ENCODE measurements at regions not wholly inside any gene's neighbourhood (a gene's known extent, or its start where the extent isn't known, plus 50 kb on each side); places are given as distances from the start of the nearest gene placed in this dataset.
A peak's percentile ranks its signal among the peaks of the same experiment; 100 is the strongest.

- DNase-seq (no peak), ATAC-seq (ENCODE audit: low FRiP score) (no peak)
- no peaks in the 10 kb centered on the region for H3K27me3 ChIP-seq (ENCODE audit: control insufficient read depth in 1 of 2, insufficient read depth in 2 of 2, low read length in 1 of 2)
- no peak overlapping the region for H3K27ac ChIP-seq (ENCODE audit: low read depth in 1 of 2, low read length in 2 of 2)
- 90 to 94% methylated on average over 2 of the region's 2 CpGs for WGBS, 2 donors
- H3K36me3 ChIP-seq (ENCODE audit: control insufficient read depth in 1 of 2, insufficient read depth in 2 of 2, low read length in 1 of 2): no peaks in the 10 kb centered on the region
- H3K4me3 ChIP-seq (ENCODE audit: low read length in 2 of 2): no peak overlapping the region
- intact Hi-C loops (cut with DNase I): no loop called here
- no peaks in the 10 kb centered on the region for H3K4me1 ChIP-seq (ENCODE audit: control insufficient read depth in 1 of 2, insufficient read depth in 2 of 2, low read length in 2 of 2)
- H3K9me3 ChIP-seq (ENCODE audit: control insufficient read depth, low read length): no peaks in the 10 kb centered on the region
Measured at GRCh38 chr5:117027384-117027783, 452.8 kb upstream of the SEMA6A start.

DNA sequence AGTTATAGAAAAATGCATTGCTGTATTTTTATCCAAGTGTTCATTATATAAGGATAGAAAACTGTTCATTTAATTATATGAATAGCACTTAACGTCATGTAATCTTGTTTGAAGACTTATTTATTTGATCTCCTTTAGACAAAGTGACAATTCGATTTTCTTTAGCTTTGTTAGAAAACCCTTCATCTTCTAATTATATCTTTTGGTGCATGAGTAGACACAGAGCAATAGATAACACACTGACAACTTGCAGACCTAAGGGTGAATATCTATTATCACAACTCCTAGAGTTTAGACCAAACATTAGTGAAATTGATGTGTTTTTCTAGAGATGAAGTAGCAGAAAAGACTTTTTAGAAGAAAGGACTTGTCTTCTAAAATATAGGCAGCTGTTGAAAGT, 446.4 kb upstream of the SEMA6A start:
- ATAC-seq (ENCODE audit: low FRiP score) (no peak), DNase-seq (no peak)
- no peaks in the 10 kb centered on the region for H3K27me3 ChIP-seq (ENCODE audit: control insufficient read depth in 1 of 2, insufficient read depth in 2 of 2, low read length in 1 of 2)
- intact Hi-C loops (cut with DNase I): no loop called here
- no peak overlapping the region for H3K27ac ChIP-seq (ENCODE audit: low read depth in 1 of 2, low read length in 2 of 2)
- no peaks in the 10 kb centered on the region for H3K9me3 ChIP-seq (ENCODE audit: control insufficient read depth, low read length)
- 40 to 53% methylated on average over 2 of the region's 2 CpGs for WGBS, 2 donors
- H3K4me3 ChIP-seq (ENCODE audit: low read length in 2 of 2): no peak overlapping the region
- H3K4me1 ChIP-seq (ENCODE audit: control insufficient read depth in 1 of 2, insufficient read depth in 2 of 2, low read length in 2 of 2): no peaks in the 10 kb centered on the region
- no peaks in the 10 kb centered on the region for H3K36me3 ChIP-seq (ENCODE audit: control insufficient read depth in 1 of 2, insufficient read depth in 2 of 2, low read length in 1 of 2)

GRCh38 chr5:117013280-117013877, 438.8 kb upstream of the SEMA6A start:
- ATAC-seq (ENCODE audit: low FRiP score): no peak

DNA sequence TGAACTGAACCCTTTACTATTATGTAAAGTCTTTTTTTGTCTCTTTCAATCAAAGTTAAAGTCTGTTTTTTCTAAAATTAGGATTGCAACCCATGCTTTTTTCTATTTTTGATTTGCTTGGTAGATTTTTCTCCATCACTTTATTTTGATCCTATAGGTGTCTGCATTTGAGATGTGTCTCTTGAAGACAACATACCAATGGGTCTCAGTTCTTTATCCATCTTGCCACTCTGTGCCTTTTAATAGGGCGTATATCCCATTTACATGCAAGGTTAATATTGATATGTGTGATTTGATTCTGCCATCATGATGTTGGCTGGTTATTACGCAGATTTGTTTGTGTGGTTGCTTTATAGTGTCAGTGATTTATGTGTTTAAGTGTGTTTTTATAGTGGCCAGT, 436.0 kb upstream of the SEMA6A start:
- Histone ChIP-seq H3K27ac (ENCODE audit: low read depth in 1 of 2, low read length in 2 of 2) (no peak overlapping the region), H3K9me3 (ENCODE audit: control insufficient read depth, low read length) (peaks cover 3% of the 10 kb centered on the region), H3K27me3 (ENCODE audit: control insufficient read depth in 1 of 2, insufficient read depth in 2 of 2, low read length in 1 of 2) (no peaks in the 10 kb centered on the region), H3K4me3 (ENCODE audit: low read length in 2 of 2) (no peak overlapping the region), H3K4me1 (ENCODE audit: control insufficient read depth in 1 of 2, insufficient read depth in 2 of 2, low read length in 2 of 2) (no peaks in the 10 kb centered on the region), H3K36me3 (ENCODE audit: control insufficient read depth in 1 of 2, insufficient read depth in 2 of 2, low read length in 1 of 2) (no peaks in the 10 kb centered on the region)
- intact Hi-C loops (cut with DNase I): no loop called here
- 66 to 73% methylated on average over 2 of the region's 2 CpGs for WGBS, 2 donors
- ATAC-seq (ENCODE audit: low FRiP score): no peak
- no peak for DNase-seq

More at GRCh38 chr5:117013280-117013877, 438.8 kb upstream of the SEMA6A start:
- Histone ChIP-seq H3K27me3 (ENCODE audit: control insufficient read depth in 1 of 2, insufficient read depth in 2 of 2, low read length in 1 of 2) (no peaks in the 10 kb centered on the region), H3K4me1 (ENCODE audit: control insufficient read depth in 1 of 2, insufficient read depth in 2 of 2, low read length in 2 of 2) (no peaks in the 10 kb centered on the region), H3K27ac (ENCODE audit: low read depth in 1 of 2, low read length in 2 of 2) (no peak overlapping the region), H3K9me3 (ENCODE audit: control insufficient read depth, low read length) (peaks cover 3% of the 10 kb centered on the region), H3K36me3 (ENCODE audit: control insufficient read depth in 1 of 2, insufficient read depth in 2 of 2, low read length in 1 of 2) (no peaks in the 10 kb centered on the region), H3K4me3 (ENCODE audit: low read length in 2 of 2) (no peak overlapping the region)
- 73 to 79% methylated on average over 5 of the region's 5 CpGs for WGBS, 2 donors
- DNase-seq: no peak
- intact Hi-C loops (cut with DNase I): no loop called here

GRCh38 chr5:116998024-116998423, 423.4 kb upstream of the SEMA6A start:
- Histone ChIP-seq H3K4me1 (ENCODE audit: control insufficient read depth in 1 of 2, insufficient read depth in 2 of 2, low read length in 2 of 2) (no peaks in the 10 kb centered on the region), H3K36me3 (ENCODE audit: control insufficient read depth in 1 of 2, insufficient read depth in 2 of 2, low read length in 1 of 2) (no peaks in the 10 kb centered on the region), H3K27me3 (ENCODE audit: control insufficient read depth in 1 of 2, insufficient read depth in 2 of 2, low read length in 1 of 2) (no peaks in the 10 kb centered on the region), H3K9me3 (ENCODE audit: control insufficient read depth, low read length) (no peaks in the 10 kb centered on the region), H3K4me3 (ENCODE audit: low read length in 2 of 2) (no peak overlapping the region), H3K27ac (ENCODE audit: low read depth in 1 of 2, low read length in 2 of 2) (no peak overlapping the region)
- ATAC-seq (ENCODE audit: low FRiP score): no peak
- peak in 1 of 2 donors; percentile 43 for DNase-seq
- WGBS, 2 donors: 87 to 92% methylated on average over 13 of the region's 13 CpGs
- intact Hi-C loops (cut with DNase I): no loop called here

GRCh38 chr5:116992681-116993080, 418.1 kb upstream of the SEMA6A start:
- H3K9me3 ChIP-seq (ENCODE audit: control insufficient read depth, low read length): no peaks in the 10 kb centered on the region
- no peak for DNase-seq
- H3K27me3 ChIP-seq (ENCODE audit: control insufficient read depth in 1 of 2, insufficient read depth in 2 of 2, low read length in 1 of 2): no peaks in the 10 kb centered on the region
- WGBS, 2 donors: 67 to 72% methylated on average over 2 of the region's 2 CpGs
- intact Hi-C loops (cut with DNase I): no loop called here
- H3K27ac ChIP-seq (ENCODE audit: low read depth in 1 of 2, low read length in 2 of 2): no peak overlapping the region
- no peak overlapping the region for H3K4me3 ChIP-seq (ENCODE audit: low read length in 2 of 2)
- H3K36me3 ChIP-seq (ENCODE audit: control insufficient read depth in 1 of 2, insufficient read depth in 2 of 2, low read length in 1 of 2): no peaks in the 10 kb centered on the region
- ATAC-seq (ENCODE audit: low FRiP score): no peak
- no peaks in the 10 kb centered on the region for H3K4me1 ChIP-seq (ENCODE audit: control insufficient read depth in 1 of 2, insufficient read depth in 2 of 2, low read length in 2 of 2)

DNA sequence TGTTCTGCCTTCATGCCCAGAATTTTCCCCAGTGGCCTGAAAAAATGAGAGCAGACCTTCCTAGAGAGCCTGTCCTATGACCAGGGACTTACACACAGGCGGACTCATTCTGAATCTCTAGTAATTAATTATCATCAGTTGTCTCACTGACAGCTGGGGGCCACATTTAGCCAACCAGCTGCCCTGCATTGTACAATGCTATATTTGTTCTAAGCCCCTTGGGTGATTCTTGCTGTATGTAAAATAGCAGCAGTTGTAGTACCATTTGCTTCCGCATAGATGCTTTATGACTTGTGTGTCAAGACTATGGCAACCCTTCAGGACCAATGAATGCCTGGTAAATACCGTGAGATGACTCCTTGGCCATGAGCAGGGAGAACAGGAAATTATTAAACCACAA, 415.4 kb upstream of the SEMA6A start:
- intact Hi-C loops (cut with DNase I): no loop called here
- no peaks in the 10 kb centered on the region for H3K27me3 ChIP-seq (ENCODE audit: control insufficient read depth in 1 of 2, insufficient read depth in 2 of 2, low read length in 1 of 2)
- no peak overlapping the region for H3K27ac ChIP-seq (ENCODE audit: low read depth in 1 of 2, low read length in 2 of 2)
- H3K4me1 ChIP-seq (ENCODE audit: control insufficient read depth in 1 of 2, insufficient read depth in 2 of 2, low read length in 2 of 2): no peaks in the 10 kb centered on the region
- 85 to 89% methylated on average over 3 of the region's 3 CpGs for WGBS, 2 donors
- ATAC-seq (ENCODE audit: low FRiP score) (no peak), DNase-seq (no peak)
- H3K36me3 ChIP-seq (ENCODE audit: control insufficient read depth in 1 of 2, insufficient read depth in 2 of 2, low read length in 1 of 2): no peaks in the 10 kb centered on the region
- H3K4me3 ChIP-seq (ENCODE audit: low read length in 2 of 2): no peak overlapping the region
- no peaks in the 10 kb centered on the region for H3K9me3 ChIP-seq (ENCODE audit: control insufficient read depth, low read length)

DNA sequence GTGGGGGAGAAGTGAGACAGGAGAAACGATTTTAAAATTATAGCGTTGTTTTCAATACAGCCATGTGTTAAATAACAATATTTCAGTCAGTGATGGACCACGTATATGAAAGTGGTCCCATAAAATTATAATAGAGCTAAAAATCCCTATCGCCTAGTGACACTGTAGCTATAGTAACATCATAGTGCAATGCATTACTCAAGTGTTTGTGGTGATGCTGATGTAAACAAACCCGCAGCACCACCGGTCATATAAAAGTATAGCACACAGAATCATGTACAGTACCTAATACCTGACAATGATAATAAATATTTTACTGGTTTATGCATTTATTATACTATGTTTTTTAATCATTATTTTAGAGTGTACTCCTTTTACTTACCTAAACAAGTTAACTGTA, 407.4 kb upstream of the SEMA6A start:
- intact Hi-C loops (cut with DNase I): no loop called here
- no peak overlapping the region for H3K27ac ChIP-seq (ENCODE audit: low read depth in 1 of 2, low read length in 2 of 2)
- H3K4me3 ChIP-seq (ENCODE audit: low read length in 2 of 2): no peak overlapping the region
- H3K4me1 ChIP-seq (ENCODE audit: control insufficient read depth in 1 of 2, insufficient read depth in 2 of 2, low read length in 2 of 2): no peaks in the 10 kb centered on the region
- H3K27me3 ChIP-seq (ENCODE audit: control insufficient read depth in 1 of 2, insufficient read depth in 2 of 2, low read length in 1 of 2): no peaks in the 10 kb centered on the region
- no peaks in the 10 kb centered on the region for H3K9me3 ChIP-seq (ENCODE audit: control insufficient read depth, low read length)
- DNase-seq (no peak), ATAC-seq (ENCODE audit: low FRiP score) (no peak)
- H3K36me3 ChIP-seq (ENCODE audit: control insufficient read depth in 1 of 2, insufficient read depth in 2 of 2, low read length in 1 of 2): no peaks in the 10 kb centered on the region
- WGBS, 2 donors: 83 to 89% methylated on average over 6 of the region's 6 CpGs

DNA sequence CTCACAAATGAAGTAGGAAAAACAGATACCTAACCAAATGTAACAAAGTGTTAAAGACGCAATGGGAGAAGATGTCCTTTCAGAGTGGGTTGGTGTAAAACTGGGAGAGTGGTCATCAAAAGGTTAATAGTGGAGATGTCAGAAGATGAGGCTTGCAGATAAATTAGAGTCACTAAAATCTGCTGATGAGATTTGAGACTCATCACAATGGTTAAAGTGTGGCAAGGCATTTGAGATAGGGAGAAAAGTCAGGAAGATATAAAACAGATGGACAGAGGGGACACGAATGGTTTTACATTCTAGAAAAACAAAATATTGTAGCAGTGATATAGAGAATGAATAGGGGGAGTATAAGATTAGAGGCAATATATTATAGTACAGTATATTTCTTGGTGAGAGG, 406.0 kb upstream of the SEMA6A start:
- Histone ChIP-seq H3K27ac (ENCODE audit: low read depth in 1 of 2, low read length in 2 of 2) (no peak overlapping the region), H3K9me3 (ENCODE audit: control insufficient read depth, low read length) (no peaks in the 10 kb centered on the region), H3K4me3 (ENCODE audit: low read length in 2 of 2) (no peak overlapping the region), H3K36me3 (ENCODE audit: control insufficient read depth in 1 of 2, insufficient read depth in 2 of 2, low read length in 1 of 2) (no peaks in the 10 kb centered on the region), H3K4me1 (ENCODE audit: control insufficient read depth in 1 of 2, insufficient read depth in 2 of 2, low read length in 2 of 2) (no peaks in the 10 kb centered on the region), H3K27me3 (ENCODE audit: control insufficient read depth in 1 of 2, insufficient read depth in 2 of 2, low read length in 1 of 2) (no peaks in the 10 kb centered on the region)
- intact Hi-C loops (cut with DNase I): no loop called here
- DNase-seq (no peak), ATAC-seq (ENCODE audit: low FRiP score) (no peak)
- 68 to 77% methylated on average over 2 of the region's 2 CpGs for WGBS, 2 donors

Measured in aorta (tissue), 5 donors.